Ovary (tissue), 7 donors: ENCODE measurements at regions not wholly inside any gene's neighbourhood (a gene's known extent, or its start where the extent isn't known, plus 50 kb on each side); places are given as distances from the start of the nearest gene placed in this dataset.

Experiments
- DNase-seq, 5 donors: peaks; one replicate each; pipeline ENCODE4 v3.0.0-alpha.2; 2019 to 2020
- H3K27ac ChIP-seq, 2 donors: fragments of 200-600 bp; one replicate each; pipeline versions ENCODE4 v1.5.1 to v1.8.0; 2019 to 2022
- H3K27me3 ChIP-seq: fragments of 200-600 bp; one replicate; pipeline ENCODE4 v1.8.0; 2022
- H3K36me3 ChIP-seq: fragments of 200-600 bp; sonication (generic); one replicate; pipeline ENCODE4 v1.5.1; 2019
- H3K4me1 ChIP-seq: one replicate; pipeline ENCODE4 v1.8.1; 2013; ENCODE audit warnings: mild to moderate bottlenecking, moderate library complexity; ENCODE audit not compliant: insufficient read depth
- H3K4me3 ChIP-seq: fragments of 200-600 bp; sonication (generic); one replicate; pipeline ENCODE4 v1.5.1; 2017
- H3K9me3 ChIP-seq, 2 donors: fragments of 200-600 bp in 1 of 2; sonication (generic) in 1 of 2; one replicate each; pipeline versions ENCODE4 v1.5.1 to v1.8.1; 2013 to 2019; ENCODE audit warnings: mild to moderate bottlenecking in 1 of 2, moderate library complexity in 1 of 2
- CTCF ChIP-seq, 3 donors: fragments of 450-650 bp in 2 of 3; fragments of 200-600 bp in 1 of 3; IDR thresholded peaks; one replicate each; pipeline versions ENCODE4 v1.5.1 to v1.8.0; 2016 to 2022; ENCODE audit warnings: antibody characterized with exemption in 3 of 3, mild to moderate bottlenecking in 1 of 3
- EP300 ChIP-seq: sonication (generic); formaldehyde crosslinking; IDR thresholded peaks from one replicate; pipeline ENCODE4 v1.6.1; 2017; ENCODE audit warnings: antibody characterized with exemption
- POLR2A ChIP-seq: fragments of 450-650 bp; IDR thresholded peaks from one replicate; pipeline ENCODE4 v1.6.1; 2017; ENCODE audit warnings: antibody characterized with exemption, mild to moderate bottlenecking, moderate library complexity
- WGBS, 3 donors: extraction: QIAGEN DNeasy Blood & Tissue Kit in 1 of 3; methylation state at CpG; one replicate each; pipeline versions ENCODE4 v1.1.5 to v1.1.7; 2013 to 2017; 5-methylcytosine and 5-hydroxymethylcytosine counted together
- intact Hi-C, 4 donors: fragments of 100-400 bp; cut with DNase I; formaldehyde crosslinking; loops; one replicate each; pipeline versions ENCODE4 v1.11.0 to v1.15.1; 2022 to 2023
- donor health status: DM: no; HTN: no; CAD: no; lungs with moderate emphysema.
- donor health status: DM: no; HTN: no; CAD: no.
- donor health status: Bipolar disorder and iron deficiency.
- donor health status: DM: no; HTN: no; CAD: no.
- donor health status: DM: yes; HTN: yes; CAD: no.

- no peak for TF ChIP-seq EP300
- no peak for TF ChIP-seq CTCF (IDR thresholded peaks at IDR 0.05)
- TF ChIP-seq POLR2A, result no peak
- intact Hi-C loops, result no loop called here
- DNase-seq, result no peak
- Histone ChIP-seq H3K36me3 (no peaks in the 10 kb centered on the region), H3K4me1 (no peaks in the 10 kb centered on the region), H3K4me3 (no peak overlapping the region), H3K9me3 (no peaks in the 10 kb centered on the region), H3K27me3 (no peaks in the 10 kb centered on the region), H3K27ac (no peak overlapping the region)
- WGBS, 3 donors, result 62 to 68% (median 67%) methylated on average over 3 of the region's 3 CpGs
Measured at GRCh38 chr6:104214901-104215300, 644.8 kb downstream of the HACE1 start.

GRCh38 chr6:104212977-104213668 lies 646.6 kb downstream of the HACE1 start:
- WGBS, 3 donors, result 23 to 52% (median 27%) methylated on average over 1 of the region's 1 CpG
- TF ChIP-seq EP300 (no peak), POLR2A (no peak), CTCF (IDR thresholded peaks at IDR 0.05) (no peak)
- DNase-seq, result no peak
- Histone ChIP-seq H3K36me3 (no peaks in the 10 kb centered on the region), H3K4me1 (no peaks in the 10 kb centered on the region), H3K27ac (no peak overlapping the region), H3K9me3 (no peaks in the 10 kb centered on the region), H3K4me3 (no peak overlapping the region), H3K27me3 (no peaks in the 10 kb centered on the region)
- intact Hi-C loops, result no loop called here

- no peak for DNase-seq
- Histone ChIP-seq H3K9me3 (no peaks in the 10 kb centered on the region), H3K4me1 (no peaks in the 10 kb centered on the region), H3K36me3 (no peaks in the 10 kb centered on the region), H3K4me3 (no peak overlapping the region), H3K27me3 (no peaks in the 10 kb centered on the region), H3K27ac (no peak overlapping the region)
- intact Hi-C loops, result no loop called here
- TF ChIP-seq POLR2A, result no peak
- TF ChIP-seq EP300, result no peak
- TF ChIP-seq CTCF (IDR thresholded peaks at IDR 0.05), result no peak
Measured at GRCh38 chr6:104207635-104208034, 652.1 kb downstream of the HACE1 start.

- H3K27me3 ChIP-seq, result no peaks in the 10 kb centered on the region
- intact Hi-C loops, result no loop called here
- H3K9me3 ChIP-seq, result no peaks in the 10 kb centered on the region
- H3K4me3 ChIP-seq, result no peak overlapping the region
- H3K27ac ChIP-seq, result no peak overlapping the region
- DNase-seq, result no peak
- no peaks in the 10 kb centered on the region for H3K36me3 ChIP-seq
- no peaks in the 10 kb centered on the region for H3K4me1 ChIP-seq
- no peak for TF ChIP-seq EP300
- WGBS, 3 donors, result 65 to 77% (median 75%) methylated on average over 2 of the region's 2 CpGs
Measured at GRCh38 chr6:104201557-104201956, 658.2 kb downstream of the HACE1 start.

- H3K27me3 ChIP-seq, result no peaks in the 10 kb centered on the region
- H3K9me3 ChIP-seq, result no peaks in the 10 kb centered on the region
- H3K4me3 ChIP-seq, result no peak overlapping the region
- no peak for DNase-seq
- H3K36me3 ChIP-seq, result no peaks in the 10 kb centered on the region
- intact Hi-C loops, result no loop called here
- TF ChIP-seq CTCF (IDR thresholded peaks at IDR 0.05) (no peak), EP300 (no peak), POLR2A (no peak)
- no peaks in the 10 kb centered on the region for H3K4me1 ChIP-seq
- H3K27ac ChIP-seq, result no peak overlapping the region
Measured at GRCh38 chr6:104187616-104188015, 672.1 kb downstream of the HACE1 start.
